CD4-positive, alpha-beta T cell treated with Interleukin-15 for 4 hours (primary cell): ENCODE measurements at regions not wholly inside any gene's neighbourhood (a gene's known extent, or its start where the extent isn't known, plus 50 kb on each side); places are given as distances from the start of the nearest gene placed in this dataset.

ENCODE experiments used
- DNase-seq: peaks from one replicate; pipeline ENCODE4 v3.0.0-alpha.2; 2020; ENCODE audit warnings: low spot score

DNA sequence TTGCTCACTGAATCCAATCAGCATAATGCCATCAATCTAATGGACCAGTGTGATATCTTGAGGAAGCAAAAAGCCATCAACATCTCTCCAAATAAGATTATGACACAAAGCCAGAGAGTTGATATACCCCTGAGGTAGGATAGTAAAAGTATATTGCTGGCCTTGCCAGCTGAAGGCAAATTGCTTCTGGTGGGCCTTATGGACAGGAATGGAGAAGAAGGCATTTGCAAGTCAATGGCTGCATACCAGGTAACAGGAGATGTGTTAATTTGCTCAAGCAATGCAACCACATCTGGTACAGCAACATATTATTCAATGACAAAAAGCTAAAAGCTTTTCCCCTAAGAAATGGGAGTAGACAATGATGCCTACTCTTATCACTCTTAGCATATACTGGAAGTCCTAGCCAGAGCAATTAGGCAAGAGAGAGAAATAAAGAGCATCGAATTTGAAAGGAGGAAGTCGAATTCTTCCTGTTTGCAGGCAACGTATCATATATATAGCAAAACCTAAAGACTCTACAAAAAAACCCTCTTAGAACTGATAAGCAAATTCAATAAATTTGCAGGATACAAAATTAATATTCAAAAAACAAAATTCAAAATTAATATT lies 216.1 kb upstream of the RASA1 start:
- no peak for DNase-seq

DNA sequence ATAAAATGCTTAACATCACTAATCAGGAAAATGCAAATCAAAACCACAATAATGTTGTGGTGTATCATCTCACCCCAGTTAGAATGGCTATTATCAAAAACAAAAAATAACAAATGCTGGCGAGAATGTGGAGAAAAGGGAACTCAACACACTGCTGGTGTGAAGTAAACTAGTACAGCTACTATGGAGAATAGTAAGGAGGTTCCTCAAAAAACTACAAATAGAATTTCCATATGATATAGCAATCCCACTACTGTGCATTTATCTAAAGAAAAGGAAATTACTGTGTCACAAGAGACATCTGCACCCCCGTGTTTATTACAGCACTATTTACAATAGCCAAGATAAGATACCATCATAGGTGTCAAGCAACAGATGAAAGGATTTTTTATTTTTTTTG lies 214.5 kb upstream of the RASA1 start:
- no peak for DNase-seq

DNA sequence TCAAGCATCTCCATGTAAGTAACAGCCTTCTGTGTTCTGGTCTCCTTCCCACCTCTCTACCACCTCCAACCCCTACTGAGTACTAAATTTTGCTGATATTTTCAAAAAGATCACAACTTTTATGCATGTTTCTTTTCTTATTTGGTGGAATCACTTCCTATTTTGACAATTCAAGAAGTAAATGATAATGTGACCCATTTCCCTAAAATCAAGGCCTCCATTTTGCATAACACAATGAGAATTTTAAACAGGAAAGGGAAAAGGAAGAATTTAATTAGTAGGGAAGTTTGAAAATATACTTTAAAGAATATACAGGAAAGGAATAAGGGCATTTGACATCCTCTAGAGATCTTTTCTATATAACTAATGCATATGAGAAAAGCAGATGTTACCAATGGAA lies 212.9 kb upstream of the RASA1 start:
- DNase-seq = no peak

DNA sequence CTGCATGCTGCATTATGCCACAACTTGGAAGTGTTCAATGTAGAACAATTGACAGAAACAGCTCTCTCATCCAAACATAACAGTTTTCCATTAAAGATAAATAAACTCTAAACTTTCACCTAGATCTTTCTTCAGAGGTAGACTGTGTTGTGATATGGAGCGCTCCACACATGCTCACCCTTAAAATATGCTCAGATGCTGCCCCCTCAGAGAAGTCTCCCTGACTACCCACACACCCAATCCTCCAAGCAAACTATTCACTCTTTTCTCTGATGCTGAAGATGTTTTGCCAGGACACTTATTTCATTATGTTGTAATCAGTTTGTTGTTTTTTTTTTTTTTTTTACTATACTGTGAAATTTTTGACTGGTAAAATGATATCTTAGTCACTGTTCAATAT lies 206.6 kb upstream of the RASA1 start:
- DNase-seq = no peak

DNA sequence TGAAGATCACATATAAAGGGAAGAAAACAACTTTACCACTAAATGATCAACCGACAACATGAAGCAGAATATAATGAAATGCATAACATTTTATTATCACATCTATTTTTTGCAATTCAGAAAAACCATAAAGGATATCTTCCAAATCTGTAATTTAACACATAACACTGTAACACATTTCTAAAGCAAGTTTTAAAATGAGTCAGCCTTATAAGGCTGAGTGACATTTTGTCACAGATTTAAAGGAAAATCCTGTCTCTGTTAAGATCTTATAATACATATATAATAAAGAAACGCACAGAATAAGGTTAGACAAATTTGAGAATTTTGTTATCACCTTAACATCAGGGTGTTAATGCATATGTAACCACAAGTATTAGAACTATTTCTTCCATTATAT lies 198.4 kb upstream of the RASA1 start:
- no peak for DNase-seq

DNA sequence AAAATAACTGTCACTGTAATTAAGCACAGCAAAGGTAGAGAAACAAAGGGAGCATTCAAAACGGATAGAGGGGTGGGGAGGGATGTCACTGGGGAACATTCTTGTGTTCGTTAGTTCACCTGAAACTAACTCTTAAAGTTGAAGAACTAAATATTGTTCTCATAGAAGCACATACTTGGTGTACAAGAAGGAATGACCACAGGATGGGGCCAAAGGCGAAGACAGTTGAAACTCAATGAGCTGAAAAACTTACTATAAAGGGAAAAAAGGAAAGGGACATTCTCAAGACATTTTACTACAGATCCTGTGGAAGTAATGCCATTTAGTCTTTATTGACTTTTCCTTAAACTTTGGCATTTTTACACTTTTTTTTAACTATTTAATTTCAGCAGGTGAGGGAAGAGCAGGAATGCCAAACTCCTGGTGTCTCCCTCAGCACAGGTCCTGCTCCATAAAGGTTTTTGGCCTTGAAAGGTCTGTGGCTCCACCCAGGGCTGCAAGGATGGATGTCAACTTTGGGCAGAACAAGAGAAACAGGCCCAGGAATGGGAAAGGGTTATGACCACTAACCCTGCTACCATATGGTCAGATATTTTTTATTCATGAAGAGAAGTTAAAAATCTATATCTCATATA lies 197.6 kb upstream of the RASA1 start:
- no peak for DNase-seq

DNA sequence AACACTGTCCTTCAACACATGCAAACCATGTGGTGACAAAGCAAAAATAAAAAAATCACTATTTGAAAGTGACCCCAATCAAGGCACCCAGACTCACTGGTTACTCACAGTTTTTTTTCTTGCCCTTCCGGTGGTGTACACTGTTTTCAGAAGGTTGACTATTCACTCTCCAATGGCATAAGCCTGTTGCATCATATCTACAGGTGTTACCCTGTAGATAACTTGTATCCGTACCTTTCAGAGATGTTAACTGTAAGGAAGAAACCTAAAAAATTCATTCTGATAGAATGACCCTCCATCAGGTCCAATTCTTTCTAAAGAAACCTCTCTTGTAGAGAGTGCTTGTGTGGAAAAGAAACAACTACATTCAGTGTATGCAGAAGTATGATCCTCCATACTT lies 193.6 kb upstream of the RASA1 start:
- DNase-seq = no peak

DNA sequence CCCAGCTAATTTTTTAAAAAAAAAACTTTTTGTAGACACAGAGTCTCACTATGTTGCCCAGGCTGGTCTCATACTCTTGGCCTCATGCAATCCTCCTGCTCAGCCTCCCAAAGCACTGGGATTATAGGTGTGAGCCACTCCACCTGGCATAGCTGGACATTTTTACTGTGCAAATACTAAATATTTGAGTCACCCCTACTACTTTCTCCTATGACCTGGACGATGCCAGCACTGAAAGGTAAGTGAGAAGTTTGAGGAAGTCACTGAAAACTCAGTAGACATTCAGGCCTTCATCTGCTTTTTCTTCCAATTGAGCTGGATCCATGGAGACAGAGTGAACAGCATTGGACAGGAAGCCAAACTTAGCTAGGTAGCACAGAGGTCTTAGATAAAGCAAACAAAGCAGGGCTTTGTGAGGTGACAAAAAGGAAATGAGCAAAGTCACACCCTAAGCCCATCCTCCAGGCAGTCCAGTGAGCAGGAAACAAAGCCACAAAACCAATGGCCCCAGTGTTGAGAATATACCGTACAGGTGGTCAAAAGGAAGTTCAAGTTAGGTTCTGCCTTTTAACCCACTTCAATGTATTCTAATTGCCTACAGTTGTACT lies 192.6 kb upstream of the RASA1 start:
- DNase-seq = peak; percentile 34

DNA sequence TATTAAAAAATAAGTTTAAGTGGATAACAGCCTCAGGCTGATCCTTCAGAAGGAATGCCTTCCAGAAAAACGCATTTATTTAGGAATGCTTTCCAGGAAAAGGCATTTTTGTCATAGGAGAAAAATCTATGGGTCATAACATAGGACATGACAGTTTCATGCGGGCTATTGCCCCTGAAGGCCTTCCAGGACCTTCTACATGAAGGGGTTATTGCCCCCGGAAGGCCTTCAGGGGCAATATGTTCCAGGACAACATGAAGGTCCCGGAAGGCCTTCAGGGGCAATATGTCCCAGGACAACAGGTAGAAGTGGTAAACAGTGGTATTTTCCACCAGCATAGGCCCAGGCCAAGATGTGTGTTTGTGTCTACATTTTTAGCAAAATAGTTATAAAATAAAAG lies 191.3 kb upstream of the RASA1 start:
- DNase-seq = no peak

DNA sequence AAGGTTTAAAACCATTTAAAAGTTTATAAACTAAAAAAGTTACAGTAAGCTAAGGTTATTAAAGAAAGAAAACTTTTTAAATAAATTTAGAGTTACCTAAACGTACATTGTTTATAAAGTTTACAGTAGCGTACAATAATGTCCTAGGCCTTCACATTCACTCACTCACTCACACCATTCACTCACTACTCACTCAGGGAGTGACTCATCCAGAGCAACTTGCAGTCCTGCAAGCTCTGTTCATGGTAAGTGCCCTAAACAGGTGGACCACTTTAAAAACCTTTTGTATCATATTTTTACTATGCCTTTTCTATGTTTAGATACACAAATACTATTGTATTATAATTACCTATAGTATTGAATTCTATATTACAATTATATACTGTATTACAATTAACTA lies 190.8 kb upstream of the RASA1 start:
- no peak for DNase-seq

DNA sequence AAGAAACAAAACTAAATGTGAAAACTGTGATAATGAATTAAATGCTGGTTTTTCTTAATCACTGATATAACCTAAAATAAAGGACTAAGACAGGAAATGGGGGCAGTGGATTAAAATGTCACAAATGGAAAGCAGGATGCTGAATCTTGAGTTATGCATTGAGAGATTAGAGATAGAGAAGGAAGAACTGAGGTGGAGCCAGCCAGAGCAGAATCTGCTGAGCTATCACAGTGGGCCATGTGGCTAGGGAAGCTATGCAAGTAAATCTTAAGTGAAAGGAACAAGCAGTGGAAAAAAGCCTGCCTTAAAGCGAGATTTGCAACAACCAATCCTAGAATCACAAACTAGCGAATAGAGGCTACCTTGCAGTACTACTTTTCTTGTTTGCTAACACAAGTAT lies 188.5 kb upstream of the RASA1 start:
- no peak for DNase-seq

DNA sequence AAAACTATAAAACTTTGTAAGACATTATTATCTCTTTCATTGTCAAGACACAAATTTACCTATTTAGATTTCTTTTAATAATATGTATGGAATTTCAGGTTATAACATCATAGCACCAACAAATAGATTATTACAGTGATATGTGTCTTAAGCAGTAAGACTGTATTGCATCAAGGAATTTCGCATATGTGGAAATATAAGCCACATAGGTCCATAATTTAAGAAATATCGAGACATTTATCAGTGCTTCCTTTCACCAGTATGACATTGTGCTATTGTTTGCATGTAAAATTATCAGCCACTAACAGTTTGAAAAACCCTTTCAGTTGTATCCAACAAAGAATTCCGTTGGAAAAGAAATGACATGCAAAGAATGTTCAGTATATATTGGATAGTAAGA lies 186.7 kb upstream of the RASA1 start:
- no peak for DNase-seq

DNA sequence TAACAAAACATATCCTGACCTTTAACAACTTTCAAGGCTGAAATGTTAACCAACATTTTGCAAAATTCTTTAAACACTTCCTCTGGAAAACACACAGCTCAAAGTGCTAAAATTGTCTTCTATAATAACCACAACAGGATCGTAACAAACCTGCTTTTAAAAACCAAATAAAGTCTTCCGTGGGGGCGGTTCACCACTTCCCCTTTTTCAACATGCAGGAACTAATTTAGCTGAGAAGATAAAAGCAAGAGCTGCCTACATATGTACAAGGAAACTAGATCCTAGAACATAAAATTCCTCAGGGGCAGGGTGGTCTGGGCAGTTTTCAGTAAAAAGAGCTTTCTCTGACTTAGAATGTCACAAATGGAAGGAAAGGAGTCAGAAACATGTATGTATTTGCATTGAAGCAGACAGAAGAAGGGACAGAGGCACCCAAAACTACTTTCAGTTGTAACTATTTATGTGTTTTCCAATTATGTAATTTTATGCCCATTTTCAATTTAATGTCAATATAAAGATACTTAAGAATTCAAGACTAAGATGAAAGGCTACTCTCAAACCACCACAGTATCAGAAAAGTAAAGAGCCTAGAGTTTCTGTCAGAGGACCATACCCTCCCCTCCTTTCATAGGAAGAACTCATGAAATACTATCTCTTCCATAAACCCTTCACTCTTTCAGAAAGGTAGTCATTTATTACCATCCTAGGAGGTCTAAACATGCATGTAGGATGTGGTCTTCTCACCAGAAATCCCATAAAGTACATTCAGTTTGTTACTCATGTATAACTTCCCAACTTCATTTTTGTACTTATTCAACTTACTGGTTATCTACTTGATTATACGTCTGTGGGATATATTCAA lies 185.9 kb upstream of the RASA1 start:
- peak; percentile 34 for DNase-seq

DNA sequence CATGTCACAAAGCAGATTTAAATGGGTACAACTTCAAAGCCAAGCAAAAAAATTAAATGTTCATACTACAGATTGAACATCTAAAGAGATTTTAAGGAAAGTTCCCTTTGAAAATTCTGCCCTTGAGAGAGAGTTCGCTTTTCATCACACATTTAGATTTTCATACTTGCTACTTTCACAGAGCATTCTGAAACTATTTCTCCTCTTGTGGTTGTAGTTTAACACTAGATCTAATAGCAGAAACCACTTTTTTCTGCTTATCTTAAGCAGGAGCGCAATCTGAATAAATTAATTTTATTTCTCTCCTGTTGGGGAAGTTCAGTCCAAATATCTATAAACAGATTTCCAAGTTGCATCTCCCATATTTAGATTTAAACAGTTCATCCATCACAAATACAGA lies 173.3 kb upstream of the RASA1 start:
- no peak for DNase-seq

DNA sequence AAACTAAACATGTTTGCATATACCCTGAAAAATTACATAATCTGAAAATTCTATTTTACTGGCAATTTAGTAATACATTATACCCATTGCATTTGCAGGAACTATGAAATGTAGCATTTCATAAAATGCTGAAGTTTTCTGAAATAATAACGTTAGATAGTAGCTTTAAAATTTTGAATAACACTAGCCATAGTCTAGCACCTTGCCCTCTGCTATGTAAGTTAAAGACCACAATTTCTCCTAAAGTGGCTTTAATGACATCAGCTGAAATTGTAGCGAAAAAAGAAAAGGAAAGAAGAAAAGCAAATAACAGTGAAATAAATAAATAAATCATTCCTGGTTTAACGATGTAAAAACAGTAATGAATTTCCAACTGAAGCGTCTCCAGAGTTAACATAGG lies 172.8 kb upstream of the RASA1 start:
- DNase-seq = no peak

DNA sequence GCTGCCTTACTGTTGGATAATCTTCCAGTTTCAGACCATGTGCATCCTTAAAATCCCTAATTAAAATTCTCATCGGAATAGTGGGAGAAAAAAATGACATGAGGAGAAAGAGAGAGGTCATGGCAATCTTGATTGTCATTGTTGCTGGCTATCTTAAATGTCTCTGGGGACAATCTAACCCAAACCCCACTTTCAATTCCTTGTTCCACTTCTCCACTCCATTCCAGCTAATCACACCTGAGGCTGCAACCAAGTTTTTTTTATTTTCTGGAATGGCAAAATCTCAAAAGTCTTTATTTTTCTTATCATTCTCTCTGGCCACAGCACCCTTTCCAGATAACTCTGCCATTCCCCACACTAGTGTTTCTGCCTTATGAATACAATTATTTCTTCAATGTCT lies 171.9 kb upstream of the RASA1 start:
- no peak for DNase-seq

DNA sequence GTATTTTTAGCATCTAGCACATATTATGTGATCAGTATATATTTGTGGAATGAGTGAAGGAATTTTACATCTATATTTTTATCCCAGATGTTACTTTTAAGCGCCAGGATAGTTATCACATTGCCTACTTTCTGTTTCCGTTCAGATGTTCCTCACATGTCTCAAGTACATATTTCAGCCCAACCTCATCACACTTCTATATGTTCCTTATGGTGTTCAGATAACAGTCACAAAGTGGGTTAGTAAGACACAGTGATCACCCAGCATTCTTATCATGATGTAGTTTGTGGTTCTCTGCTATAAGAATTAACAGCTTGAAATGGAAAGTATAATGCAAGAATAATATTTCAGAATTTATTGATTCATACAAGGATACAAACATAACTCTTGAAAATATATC lies 170.0 kb upstream of the RASA1 start:
- DNase-seq = no peak

DNA sequence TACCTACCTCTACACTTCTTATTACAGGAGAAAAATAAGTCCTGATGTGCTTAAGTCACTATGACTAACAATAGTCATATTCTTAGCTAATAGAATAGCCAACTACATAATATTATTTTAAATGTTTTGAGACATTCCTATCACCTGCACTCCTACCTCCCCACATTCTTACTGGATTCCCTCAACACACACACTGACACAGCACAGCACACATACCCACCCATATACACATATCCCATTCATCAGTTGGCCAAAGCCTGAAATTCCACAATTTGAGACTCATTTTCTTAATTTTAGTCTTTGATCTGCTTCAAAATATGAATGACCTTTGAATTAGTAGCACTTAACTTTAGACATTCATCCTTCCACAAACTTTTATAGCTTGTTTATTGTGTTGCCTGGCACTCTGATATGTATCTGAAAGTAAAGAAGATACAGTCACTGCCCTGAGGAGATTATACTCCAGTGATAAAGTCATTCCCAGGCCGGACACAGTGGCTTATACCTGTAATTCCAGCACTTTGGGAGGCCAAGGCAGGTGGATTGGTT lies 168.3 kb upstream of the RASA1 start:
- no peak for DNase-seq

DNA sequence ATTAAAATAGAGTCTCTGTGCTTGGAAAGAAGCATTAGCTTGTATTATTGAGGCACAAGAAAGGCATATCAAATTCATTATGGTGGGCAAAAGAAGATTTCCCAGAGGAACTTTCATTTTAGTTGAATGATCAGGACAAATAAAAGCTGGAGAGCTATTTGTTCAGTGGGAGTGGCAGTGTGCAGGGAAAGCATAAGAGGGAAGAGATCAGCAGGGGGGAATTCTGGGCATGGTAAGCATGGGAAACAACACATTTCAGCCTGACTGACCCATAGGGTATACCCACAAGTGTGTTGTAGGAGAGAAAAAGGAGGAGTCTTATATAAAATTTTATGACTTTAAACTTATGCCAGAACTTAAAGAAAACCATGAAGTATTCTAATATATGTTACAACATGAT lies 167.7 kb upstream of the RASA1 start:
- no peak for DNase-seq

DNA sequence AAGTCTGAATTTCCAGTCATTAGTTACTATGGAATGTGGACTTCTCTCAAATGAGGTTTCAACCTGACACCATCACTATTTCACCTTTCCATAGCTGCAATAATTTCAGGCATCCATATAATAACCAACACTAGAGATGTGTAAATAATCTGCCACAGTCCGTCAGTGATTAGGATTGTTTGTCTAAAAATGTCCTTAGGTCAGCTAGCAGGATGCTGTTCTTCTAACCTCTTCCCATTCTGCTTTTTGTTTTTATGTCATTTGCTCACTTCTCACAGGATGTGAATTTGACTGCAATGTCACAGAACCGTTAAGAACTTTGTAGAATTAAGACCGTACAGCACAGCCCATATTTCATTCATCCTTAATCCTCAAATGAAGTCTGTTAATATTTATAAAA lies 166.4 kb upstream of the RASA1 start:
- DNase-seq = no peak

DNA sequence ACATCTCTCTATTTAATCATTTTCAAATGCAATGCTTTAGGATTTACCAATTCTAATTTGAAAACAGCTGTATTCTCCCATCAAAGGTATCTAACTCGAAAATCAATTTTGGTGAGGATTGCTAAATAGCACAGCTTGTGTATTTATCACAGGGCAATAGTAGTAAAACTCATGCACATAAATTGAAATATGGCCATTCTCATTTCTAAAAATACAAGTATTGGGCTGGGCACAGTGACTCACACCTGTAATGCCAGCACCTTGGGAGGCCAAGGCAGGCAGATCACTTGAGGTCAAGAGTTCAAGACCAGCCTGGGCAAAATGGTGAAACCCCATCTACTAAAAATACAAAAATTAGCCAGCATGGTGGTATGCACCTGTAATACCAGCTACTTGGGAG lies 164.8 kb upstream of the RASA1 start:
- no peak for DNase-seq

DNA sequence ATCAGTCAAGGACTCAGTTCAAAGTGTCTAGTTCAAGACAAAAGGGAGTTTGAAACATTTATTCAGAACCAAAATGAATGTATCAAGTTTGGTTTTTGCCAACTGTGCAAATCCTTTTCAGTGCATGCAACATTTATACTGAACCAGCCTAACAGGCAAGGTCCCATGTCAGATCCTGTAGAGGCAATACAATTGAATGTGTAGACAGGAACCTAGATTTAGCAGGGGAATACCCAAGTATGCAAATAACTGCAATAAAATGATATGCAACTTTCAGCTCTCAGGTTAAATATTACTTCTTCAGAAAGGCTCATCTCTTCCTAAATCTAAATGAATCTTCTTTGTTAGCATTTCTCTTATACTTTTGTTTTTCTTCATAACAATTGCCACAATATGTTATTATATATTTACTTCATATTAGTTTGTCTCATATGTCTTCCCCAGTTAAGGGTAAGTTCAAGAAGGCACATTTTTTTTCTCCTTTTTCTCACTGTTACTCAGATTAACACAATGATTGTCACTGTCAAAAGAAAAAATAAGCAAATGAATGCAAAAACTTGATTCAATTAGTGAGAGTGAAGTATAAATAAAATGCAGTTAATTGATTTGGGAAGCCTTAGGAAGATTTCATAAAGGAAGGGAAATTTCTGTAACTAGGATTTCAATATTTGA lies 163.9 kb upstream of the RASA1 start:
- DNase-seq = no peak
